ENCODE measurements at regions not wholly inside any gene's neighbourhood (a gene's known extent, or its start where the extent isn't known, plus 50 kb on each side); places are given as distances from the start of the nearest gene placed in this dataset.

DNA sequence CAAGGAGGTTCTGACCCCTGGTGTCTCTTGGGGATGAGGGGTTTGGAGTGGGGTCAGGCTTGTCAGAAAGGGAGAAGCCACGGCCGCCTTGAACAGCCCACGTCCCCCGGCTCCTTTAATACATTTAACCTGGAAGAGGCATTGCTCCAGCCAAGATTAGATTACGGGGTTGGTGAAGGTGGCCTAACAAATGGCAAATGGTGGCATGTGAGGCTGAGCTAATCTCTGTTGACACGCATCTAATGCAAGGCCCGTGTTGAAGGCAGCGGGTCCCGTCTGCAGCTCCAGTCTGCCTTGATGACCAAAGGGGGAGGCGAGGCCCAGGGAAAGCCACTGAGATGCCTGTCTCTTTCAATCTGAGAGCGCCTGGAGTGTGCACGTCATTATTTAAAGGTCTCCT, 673.7 kb upstream of the TBX3 start:
- DNase-seq (ENCODE audit: low spot score) = no peak
- TF ChIP-seq, protein P1, sequence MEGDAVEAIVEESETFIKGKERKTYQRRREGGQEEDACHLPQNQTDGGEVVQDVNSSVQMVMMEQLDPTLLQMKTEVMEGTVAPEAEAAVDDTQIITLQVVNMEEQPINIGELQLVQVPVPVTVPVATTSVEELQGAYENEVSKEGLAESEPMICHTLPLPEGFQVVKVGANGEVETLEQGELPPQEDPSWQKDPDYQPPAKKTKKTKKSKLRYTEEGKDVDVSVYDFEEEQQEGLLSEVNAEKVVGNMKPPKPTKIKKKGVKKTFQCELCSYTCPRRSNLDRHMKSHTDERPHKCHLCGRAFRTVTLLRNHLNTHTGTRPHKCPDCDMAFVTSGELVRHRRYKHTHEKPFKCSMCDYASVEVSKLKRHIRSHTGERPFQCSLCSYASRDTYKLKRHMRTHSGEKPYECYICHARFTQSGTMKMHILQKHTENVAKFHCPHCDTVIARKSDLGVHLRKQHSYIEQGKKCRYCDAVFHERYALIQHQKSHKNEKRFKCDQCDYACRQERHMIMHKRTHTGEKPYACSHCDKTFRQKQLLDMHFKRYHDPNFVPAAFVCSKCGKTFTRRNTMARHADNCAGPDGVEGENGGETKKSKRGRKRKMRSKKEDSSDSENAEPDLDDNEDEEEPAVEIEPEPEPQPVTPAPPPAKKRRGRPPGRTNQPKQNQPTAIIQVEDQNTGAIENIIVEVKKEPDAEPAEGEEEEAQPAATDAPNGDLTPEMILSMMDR (IDR thresholded peaks at IDR 0.05) = no peak
- ATAC-seq (ENCODE audit: low FRiP score) = no peak

DNA sequence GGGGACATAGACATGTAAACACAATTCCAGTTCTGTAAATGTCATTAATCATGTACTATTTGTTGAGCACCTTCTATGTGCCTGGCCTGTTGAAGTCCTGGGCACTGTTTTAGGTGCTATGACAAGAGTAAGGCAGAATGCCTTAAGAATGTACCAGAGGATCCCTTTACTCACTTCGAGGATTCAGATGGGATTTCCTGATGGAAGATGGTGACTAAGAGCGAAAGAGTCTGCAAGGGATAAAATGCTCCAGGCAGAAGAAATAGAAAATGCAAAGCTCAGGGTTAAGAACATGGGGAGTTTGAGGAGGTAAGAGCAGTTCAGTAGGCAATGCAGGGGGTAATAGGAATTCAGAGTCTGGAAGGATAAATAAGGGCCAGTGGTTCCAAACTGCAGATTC, 671.3 kb upstream of the TBX3 start:
- DNase-seq (ENCODE audit: low spot score) = no peak
- ATAC-seq (ENCODE audit: low FRiP score) = no peak
- TF ChIP-seq, protein P1 (IDR thresholded peaks at IDR 0.05) = no peak

DNA sequence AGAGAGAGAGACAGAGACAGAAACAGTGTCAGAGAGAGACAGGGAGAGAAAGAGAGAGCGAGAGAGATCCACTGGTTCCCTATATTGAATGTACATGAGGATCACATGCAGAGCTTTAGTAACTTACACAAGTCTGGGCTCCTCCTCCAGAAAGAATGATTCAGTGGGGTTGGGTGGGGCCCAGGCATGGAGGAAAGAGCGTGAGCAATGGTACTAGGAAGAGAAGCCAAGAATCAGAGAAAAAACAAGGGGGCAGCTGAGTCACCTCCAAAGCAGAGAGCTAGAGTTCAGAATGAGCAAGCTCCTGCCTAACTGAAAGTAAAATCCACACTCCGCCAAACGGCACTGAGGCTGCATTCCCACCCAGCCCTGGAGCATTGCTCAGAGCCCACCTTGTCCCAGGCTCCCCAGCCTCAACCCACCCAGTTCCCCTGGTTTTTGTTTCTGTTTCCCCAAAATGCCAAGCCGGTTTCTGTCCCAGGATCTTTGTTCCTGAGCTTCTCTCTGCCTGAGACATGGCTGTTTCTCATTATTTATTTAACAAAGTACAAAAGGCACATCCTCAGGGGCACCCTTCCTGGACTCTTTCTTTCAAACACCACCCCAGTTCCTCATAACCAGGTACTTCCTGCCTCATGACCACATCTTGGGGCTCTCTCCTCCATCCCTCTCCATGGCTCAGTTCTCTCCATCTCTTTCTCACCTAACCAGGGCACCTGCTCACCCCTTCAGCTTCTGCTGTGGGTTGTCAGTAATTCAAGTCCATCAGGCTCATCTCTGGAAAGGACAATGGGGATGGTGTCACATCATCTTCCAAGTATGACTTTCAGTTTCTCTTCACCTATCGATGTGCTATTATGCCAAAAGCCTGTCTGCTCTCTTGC, 670.3 kb upstream of the TBX3 start:
- TF ChIP-seq, protein P1 (IDR thresholded peaks at IDR 0.05) = no peak
- peak; percentile 97 for ATAC-seq (ENCODE audit: low FRiP score)
- no peak for DNase-seq (ENCODE audit: low spot score)

DNA sequence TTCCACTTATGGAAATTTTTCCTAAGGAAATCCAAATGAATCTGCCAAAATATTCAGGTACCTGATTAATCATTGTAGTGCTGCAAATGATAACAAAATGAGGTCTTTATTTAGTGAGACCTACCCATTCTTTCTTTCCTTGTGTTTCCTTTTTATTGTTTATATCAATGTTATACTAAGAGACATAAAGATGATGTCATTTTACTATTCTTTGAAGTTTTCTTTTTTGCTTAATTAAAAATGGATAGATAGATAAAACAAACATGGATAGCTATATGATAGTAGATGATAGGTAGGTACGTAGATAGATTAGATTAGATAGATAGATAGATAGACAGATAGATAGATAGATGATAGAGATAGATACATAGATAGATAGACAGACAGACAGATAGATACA, 669.5 kb upstream of the TBX3 start:
- no peak for DNase-seq (ENCODE audit: low spot score)
- TF ChIP-seq, protein P1 (IDR thresholded peaks at IDR 0.05) = no peak
- no peak for ATAC-seq (ENCODE audit: low FRiP score)

DNA sequence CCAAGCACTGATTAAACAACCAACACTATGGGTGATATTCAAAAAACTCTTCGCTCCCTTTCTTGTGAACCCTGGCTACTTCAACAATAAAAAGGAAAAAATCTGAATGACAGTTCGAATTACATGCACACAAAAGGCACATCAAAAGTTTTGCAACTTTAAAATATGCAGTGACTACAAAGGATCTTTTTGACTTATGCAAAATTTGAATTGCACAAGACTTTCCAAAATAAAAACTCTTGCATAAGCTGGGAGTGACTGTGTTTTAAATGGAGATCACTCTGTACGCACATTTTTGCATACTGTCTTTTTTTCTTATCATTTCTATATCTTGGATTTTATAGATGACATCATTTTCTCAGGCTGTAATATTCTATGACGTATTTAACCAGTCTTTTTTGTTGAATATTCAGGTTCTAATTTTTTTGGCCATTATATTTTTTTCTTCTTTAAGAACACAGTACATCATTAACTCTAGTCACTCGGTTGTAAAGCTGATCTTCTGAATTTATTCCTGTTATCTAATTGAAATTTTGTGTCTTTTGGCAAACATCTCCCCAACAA, 667.6 kb upstream of the TBX3 start:
- TF ChIP-seq, protein P1 (IDR thresholded peaks at IDR 0.05) = no peak
- peak; percentile 57 for ATAC-seq (ENCODE audit: low FRiP score)
- no peak for DNase-seq (ENCODE audit: low spot score)

DNA sequence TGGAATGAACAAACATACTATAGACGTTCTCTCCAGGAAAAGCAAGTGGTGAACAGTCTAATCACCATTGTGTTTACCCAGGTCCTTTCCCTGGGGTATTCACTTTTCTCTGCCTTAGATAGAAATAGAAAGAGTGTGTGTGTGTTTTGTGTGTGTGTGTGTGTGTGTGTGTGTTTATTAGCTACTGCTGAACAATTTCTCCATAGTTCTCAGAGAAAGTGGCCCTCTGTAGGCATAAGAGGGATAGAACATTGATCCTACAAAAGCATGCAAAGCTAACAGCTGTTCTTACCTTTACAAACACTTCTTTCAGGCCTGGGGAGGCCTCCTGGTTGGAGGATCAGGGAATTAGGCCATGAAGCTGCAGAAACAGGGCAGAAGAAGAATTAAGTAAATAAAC, 665.7 kb upstream of the TBX3 start:
- ATAC-seq (ENCODE audit: low FRiP score) (no peak), DNase-seq (ENCODE audit: low spot score) (no peak)
- TF ChIP-seq, protein P1 (IDR thresholded peaks at IDR 0.05) = no peak

DNA sequence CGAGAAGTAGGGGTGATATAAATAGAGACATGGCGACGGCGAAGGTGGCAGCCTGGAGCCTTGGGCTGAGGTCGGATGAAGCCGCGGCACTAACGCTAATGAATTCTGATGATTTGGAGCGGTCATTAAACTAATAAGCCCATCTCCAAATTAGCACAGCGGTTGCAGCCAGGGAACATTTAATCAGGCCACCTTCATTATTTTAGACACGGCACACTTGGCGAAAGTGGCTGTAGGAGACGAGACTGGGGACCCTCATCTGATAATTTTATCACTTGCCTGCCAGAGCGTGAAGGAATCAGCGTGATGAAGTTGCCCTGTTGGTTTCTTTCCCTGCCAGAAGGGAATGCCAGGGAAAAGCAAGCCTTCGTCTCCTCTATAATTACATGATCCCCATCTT, 664.3 kb upstream of the TBX3 start:
- ATAC-seq (ENCODE audit: low FRiP score) = no peak
- TF ChIP-seq, protein P1 (IDR thresholded peaks at IDR 0.05) = no peak

More for the DNA sequence above, 664.3 kb upstream of the TBX3 start:
- DNase-seq (ENCODE audit: low spot score) = no peak

Measured in omental fat pad (tissue), 3 donors.